KMS-11 (cell line): ENCODE measurements at regions not wholly inside any gene's neighbourhood (a gene's known extent, or its start where the extent isn't known, plus 50 kb on each side); places are given as distances from the start of the nearest gene placed in this dataset.

Experiments used
- H2AFZ ChIP-seq: fragments of 200-600 bp; sonication (generic); 2 replicates; pipeline ENCODE4 v1.6.1; 2016; ENCODE audit warnings: antibody characterized with exemption, mixed run types, low read depth
- H3K27ac ChIP-seq: fragments of 200-600 bp; sonication (generic); 2 replicates; pipeline ENCODE4 v1.6.1; 2016; ENCODE audit warnings: mild to moderate bottlenecking, mixed run types
- H3K27me3 ChIP-seq: fragments of 200-600 bp; sonication (generic); 2 replicates; pipeline ENCODE4 v1.6.1; 2017; ENCODE audit warnings: mild to moderate bottlenecking, low read depth, mixed run types, moderate library complexity; ENCODE audit not compliant: insufficient read depth
- H3K36me3 ChIP-seq: fragments of 200-600 bp; sonication (generic); 2 replicates; pipeline ENCODE4 v1.6.1; 2017; ENCODE audit warnings: mild to moderate bottlenecking, mixed run types; ENCODE audit not compliant: insufficient read depth
- H3K4me1 ChIP-seq: fragments of 200-600 bp; sonication (generic); 2 replicates; pipeline ENCODE4 v1.6.1; 2016; ENCODE audit warnings: mild to moderate bottlenecking, low read depth, mixed run types; ENCODE audit not compliant: poor library complexity, severe bottlenecking
- H3K4me2 ChIP-seq: fragments of 200-600 bp; sonication (generic); 2 replicates; pipeline ENCODE4 v1.7.0; 2016; ENCODE audit warnings: mild to moderate bottlenecking, mixed run types
- H3K4me3 ChIP-seq: fragments of 200-600 bp; sonication (generic); IDR thresholded peaks from 2 replicates; pipeline ENCODE4 v1.6.1; 2017; ENCODE audit warnings: low read depth, low read length, mixed read lengths; ENCODE audit not compliant: insufficient read depth
- H3K79me2 ChIP-seq: fragments of 200-600 bp; sonication (generic); 2 replicates; pipeline ENCODE4 v1.6.1; 2016; ENCODE audit warnings: low read depth, mixed run types; ENCODE audit not compliant: insufficient read depth
- H3K9ac ChIP-seq: fragments of 200-600 bp; sonication (generic); 2 replicates; pipeline ENCODE4 v1.6.1; 2016; ENCODE audit warnings: mild to moderate bottlenecking, mixed run types
- H4K20me1 ChIP-seq: fragments of 200-600 bp; sonication (generic); 2 replicates; pipeline ENCODE4 v1.6.1; 2016; ENCODE audit warnings: mild to moderate bottlenecking, mixed run types; ENCODE audit not compliant: insufficient read depth
- TF ChIP-seq, protein P1 (sequence below): fragments of 200-600 bp; sonication (generic); conservative IDR thresholded peaks from 2 replicates; pipeline ENCODE4 v1.6.1; 2017; ENCODE audit warnings: low read depth, mild to moderate bottlenecking, antibody characterized with exemption, low read length, moderate library complexity, mixed read lengths

GRCh38 chr2:12882393-12882792 lies 165.7 kb downstream of the TRIB2 start:
- Histone ChIP-seq H3K4me3 (no peak overlapping the region), H3K27me3 (no peaks in the 10 kb centered on the region), H4K20me1 (no peaks in the 10 kb centered on the region), H3K27ac (no peak overlapping the region), H3K36me3 (no peaks in the 10 kb centered on the region), H3K9ac (no peak overlapping the region), H3K79me2 (no peaks in the 10 kb centered on the region), H3K4me1 (no peaks in the 10 kb centered on the region), H2AFZ (no peak overlapping the region), H3K4me2 (no peak overlapping the region)
- TF ChIP-seq, protein P1, sequence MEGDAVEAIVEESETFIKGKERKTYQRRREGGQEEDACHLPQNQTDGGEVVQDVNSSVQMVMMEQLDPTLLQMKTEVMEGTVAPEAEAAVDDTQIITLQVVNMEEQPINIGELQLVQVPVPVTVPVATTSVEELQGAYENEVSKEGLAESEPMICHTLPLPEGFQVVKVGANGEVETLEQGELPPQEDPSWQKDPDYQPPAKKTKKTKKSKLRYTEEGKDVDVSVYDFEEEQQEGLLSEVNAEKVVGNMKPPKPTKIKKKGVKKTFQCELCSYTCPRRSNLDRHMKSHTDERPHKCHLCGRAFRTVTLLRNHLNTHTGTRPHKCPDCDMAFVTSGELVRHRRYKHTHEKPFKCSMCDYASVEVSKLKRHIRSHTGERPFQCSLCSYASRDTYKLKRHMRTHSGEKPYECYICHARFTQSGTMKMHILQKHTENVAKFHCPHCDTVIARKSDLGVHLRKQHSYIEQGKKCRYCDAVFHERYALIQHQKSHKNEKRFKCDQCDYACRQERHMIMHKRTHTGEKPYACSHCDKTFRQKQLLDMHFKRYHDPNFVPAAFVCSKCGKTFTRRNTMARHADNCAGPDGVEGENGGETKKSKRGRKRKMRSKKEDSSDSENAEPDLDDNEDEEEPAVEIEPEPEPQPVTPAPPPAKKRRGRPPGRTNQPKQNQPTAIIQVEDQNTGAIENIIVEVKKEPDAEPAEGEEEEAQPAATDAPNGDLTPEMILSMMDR: no peak

DNA sequence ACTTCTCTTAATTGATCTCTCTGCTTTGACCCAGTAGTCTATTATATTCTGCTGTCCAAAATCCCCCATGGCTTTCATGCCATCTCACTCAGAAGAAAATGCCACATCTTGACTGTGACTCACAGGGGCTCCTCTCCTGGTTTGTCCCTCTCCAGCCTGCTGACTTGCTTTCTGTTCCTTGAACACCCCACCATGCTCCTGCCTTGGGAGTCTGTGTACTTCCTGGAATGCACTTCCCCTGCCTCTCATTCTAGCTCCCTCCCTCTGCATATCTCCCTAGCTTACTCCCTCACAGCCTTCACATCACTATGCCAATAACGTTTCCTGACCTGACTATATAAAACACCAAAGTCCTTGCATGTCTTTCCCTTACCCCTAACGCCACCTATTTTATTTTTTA lies 167.2 kb downstream of the TRIB2 start:
- Histone ChIP-seq H2AFZ (no peak overlapping the region), H3K27ac (no peak overlapping the region), H3K79me2 (no peaks in the 10 kb centered on the region), H3K4me2 (no peak overlapping the region), H3K27me3 (no peaks in the 10 kb centered on the region), H3K4me3 (no peak overlapping the region), H3K9ac (no peak overlapping the region), H4K20me1 (no peaks in the 10 kb centered on the region), H3K36me3 (no peaks in the 10 kb centered on the region), H3K4me1 (no peaks in the 10 kb centered on the region)
- TF ChIP-seq, protein P1: no peak

DNA sequence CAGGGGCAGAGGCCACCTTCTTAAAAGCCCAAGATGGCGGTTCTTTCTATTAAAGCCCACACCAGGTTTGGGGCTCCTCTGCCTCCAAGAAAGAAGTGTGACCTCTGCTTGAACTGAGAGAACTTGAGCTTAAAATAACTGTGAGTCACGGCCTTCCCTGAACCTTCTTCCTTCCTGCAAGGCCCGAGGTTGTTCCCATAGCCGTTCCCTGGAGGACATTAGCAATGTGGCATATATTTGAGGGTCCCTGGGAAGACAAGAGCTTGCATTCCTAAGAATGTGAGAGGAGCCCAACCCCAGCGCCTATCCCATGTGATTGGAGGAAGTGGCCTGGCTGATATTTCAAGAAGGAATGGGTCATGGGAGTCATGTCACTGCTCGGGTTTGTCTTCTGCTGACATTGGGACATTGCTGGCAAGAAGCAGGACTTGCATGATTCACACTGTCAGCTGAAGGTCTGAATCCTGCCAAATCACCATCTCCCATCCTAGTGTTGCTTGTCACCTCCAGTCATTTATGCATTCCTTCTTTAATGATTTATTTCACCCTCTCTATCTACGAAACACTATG lies 168.1 kb downstream of the TRIB2 start:
- no peaks in the 10 kb centered on the region for H3K4me1 ChIP-seq
- H3K36me3 ChIP-seq: no peaks in the 10 kb centered on the region
- no peak overlapping the region for H3K4me3 ChIP-seq
- H4K20me1 ChIP-seq: no peaks in the 10 kb centered on the region
- H3K4me2 ChIP-seq: no peak overlapping the region
- no peak overlapping the region for H3K9ac ChIP-seq
- H3K27ac ChIP-seq: no peak overlapping the region
- H3K27me3 ChIP-seq: no peaks in the 10 kb centered on the region
- TF ChIP-seq, protein P1: no peak
- H3K79me2 ChIP-seq: no peaks in the 10 kb centered on the region
- H2AFZ ChIP-seq: no peak overlapping the region

DNA sequence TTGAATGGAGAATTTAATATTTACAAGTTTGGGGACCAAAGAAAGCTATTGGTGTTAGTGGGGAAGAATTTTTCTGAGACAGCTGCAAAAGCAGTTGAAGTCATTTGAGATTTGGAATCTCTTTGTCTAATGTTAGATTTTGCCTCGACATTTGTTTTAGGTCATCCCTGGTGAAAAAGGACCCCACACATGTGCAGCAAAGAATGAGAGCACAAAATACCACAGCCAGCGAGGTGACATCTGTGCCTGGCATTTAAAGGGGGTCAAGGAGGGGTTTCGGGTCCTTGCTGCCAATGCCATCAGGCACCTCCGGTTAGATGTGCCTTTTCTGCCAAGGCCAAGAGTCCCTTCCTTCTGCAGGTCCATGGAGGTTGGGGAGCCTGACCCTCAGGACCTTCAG lies 173.3 kb downstream of the TRIB2 start:
- TF ChIP-seq, protein P1: no peak
- H3K4me3 ChIP-seq: no peak overlapping the region
- H3K27ac ChIP-seq: no peak overlapping the region
- H4K20me1 ChIP-seq: no peaks in the 10 kb centered on the region
- H3K9ac ChIP-seq: no peak overlapping the region
- no peak overlapping the region for H3K4me2 ChIP-seq
- no peaks in the 10 kb centered on the region for H3K27me3 ChIP-seq
- no peak overlapping the region for H2AFZ ChIP-seq
- no peaks in the 10 kb centered on the region for H3K36me3 ChIP-seq
- H3K79me2 ChIP-seq: no peaks in the 10 kb centered on the region
- H3K4me1 ChIP-seq: no peaks in the 10 kb centered on the region
